ENCODE measurements at regions not wholly inside any gene's neighbourhood (a gene's known extent, or its start where the extent isn't known, plus 50 kb on each side); places are given as distances from the start of the nearest gene placed in this dataset.
A peak's percentile ranks its signal among the peaks of the same experiment; 100 is the strongest.
"Not testable (repeated sequence)": the region's sequence is repeated elsewhere in the genome, so short reads cannot be mapped to it uniquely, and the experiment has no call there.

GRCh38 chr2:132332345-132333033, 84.1 kb upstream of the GPR39 start:
- not testable (repeated sequence) for FAIRE-seq

GRCh38 chr2:132337135-132337534, 79.5 kb upstream of the GPR39 start:
- not testable (repeated sequence) for FAIRE-seq

- not testable (repeated sequence) for FAIRE-seq
These were observed 78.8 kb upstream of the GPR39 start for GRCh38 chr2:132337844-132338243.

GRCh38 chr2:132347041-132347780, 69.4 kb upstream of the GPR39 start:
- peak; percentile 96 for FAIRE-seq

- FAIRE-seq = peak; percentile 87
These were observed 67.4 kb upstream of the GPR39 start for GRCh38 chr2:132349092-132349687.

GRCh38 chr2:132351668-132352067, 64.9 kb upstream of the GPR39 start:
- FAIRE-seq = not testable (repeated sequence)

GRCh38 chr2:132352481-132353001, 64.1 kb upstream of the GPR39 start:
- FAIRE-seq = not testable (repeated sequence)

- not testable (repeated sequence) for FAIRE-seq
These were observed 63.2 kb upstream of the GPR39 start for GRCh38 chr2:132353380-132353779.

- FAIRE-seq = not testable (repeated sequence)
These were observed 55.6 kb upstream of the GPR39 start for GRCh38 chr2:132360964-132361363.

GRCh38 chr2:132361498-132361897, 55.1 kb upstream of the GPR39 start:
- peak; percentile 70 for FAIRE-seq

- not testable (repeated sequence) for FAIRE-seq
These were observed 53.3 kb upstream of the GPR39 start for GRCh38 chr2:132363352-132363751.

GRCh38 chr2:132365963-132366362, 50.6 kb upstream of the GPR39 start:
- FAIRE-seq = not testable (repeated sequence)

- FAIRE-seq = no peak
These were observed 50.0 kb upstream of the GPR39 start for GRCh38 chr2:132366421-132367180.
